IPS-NIHi7 (cell line): ENCODE measurements at regions not wholly inside any gene's neighbourhood (a gene's known extent, or its start where the extent isn't known, plus 50 kb on each side); places are given as distances from the start of the nearest gene placed in this dataset.

Experiments
- DNase-seq: peaks from one replicate; pipeline ENCODE4 v3.0.0; 2012; ENCODE audit warnings: mixed read lengths; ENCODE audit errors: extremely low spot score

DNA sequence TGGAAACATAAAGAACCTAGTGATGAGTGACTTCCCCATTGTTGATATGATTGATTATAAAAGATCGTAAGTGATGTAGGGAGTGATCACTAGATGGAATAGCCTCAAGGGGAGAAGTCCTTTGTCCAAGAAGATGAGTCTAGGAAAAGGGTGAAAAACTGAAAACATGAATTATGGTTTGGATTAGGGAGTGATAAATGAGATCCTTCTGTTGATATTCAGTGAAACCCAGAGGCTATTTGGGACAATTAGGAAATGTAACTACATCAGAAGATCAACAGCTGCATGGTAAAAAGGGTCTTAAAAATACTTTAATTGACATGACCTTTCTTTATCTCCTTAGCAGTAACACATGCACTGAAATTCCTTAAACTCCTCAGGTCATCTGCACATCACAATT, 124.0 kb upstream of the UNC5C start:
- DNase-seq, result no peak

DNA sequence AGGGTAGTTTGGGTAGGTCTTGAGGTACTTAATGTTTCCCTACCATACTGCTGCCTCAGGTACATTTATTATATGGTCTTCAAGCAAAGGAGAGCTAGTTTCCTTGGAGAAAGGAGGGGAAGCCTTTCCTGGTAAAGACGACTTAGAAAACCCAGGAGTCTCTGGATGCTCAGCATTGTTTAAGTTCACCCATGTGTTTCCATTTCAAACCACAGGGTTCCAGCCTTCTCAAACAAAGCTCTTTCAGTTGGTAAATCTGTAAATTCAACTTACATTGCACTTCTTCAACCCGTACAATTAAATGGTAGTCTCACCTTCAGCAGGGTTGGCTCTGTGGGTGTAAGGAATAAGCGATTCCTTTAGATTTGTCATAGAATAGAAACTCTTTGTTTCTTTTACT, 111.9 kb upstream of the UNC5C start:
- no peak for DNase-seq

DNA sequence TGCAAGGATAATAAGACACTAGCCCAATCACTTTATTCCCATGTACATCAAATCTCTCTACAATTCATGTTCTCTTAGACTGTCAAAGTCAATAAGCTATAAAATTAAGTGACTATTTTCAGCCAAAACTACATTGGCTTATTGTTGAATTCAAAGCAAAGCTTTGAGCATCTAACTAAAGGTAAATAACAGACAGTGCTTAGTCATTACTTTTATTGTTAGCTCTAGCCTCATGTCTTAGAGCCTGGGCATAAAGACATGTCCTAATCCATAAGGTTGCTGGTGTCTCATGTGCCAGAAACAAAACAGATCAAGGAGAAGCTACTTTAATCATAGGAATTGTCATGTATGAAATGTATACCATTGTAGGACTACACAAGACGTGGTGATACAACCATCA, 103.1 kb upstream of the UNC5C start:
- DNase-seq, result no peak

DNA sequence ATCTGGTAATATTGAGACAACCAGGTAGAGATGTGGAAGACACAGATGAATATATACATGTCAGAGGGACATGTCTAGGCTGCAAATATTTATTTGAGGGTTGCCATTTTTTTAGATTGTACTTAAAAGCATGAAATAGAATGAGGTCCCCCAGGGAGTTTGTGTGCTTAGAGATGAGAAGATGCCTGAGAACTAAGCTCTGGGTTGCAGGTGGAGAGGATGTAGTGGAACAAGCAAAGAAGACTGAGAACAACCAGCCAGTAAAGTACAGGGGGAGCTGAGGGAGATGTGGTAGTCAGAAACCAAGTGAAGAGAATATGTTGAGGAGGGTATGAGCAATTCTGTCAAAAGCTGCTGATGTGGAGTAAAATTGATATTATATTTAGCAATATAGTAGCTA, 95.6 kb upstream of the UNC5C start:
- no peak for DNase-seq

DNA sequence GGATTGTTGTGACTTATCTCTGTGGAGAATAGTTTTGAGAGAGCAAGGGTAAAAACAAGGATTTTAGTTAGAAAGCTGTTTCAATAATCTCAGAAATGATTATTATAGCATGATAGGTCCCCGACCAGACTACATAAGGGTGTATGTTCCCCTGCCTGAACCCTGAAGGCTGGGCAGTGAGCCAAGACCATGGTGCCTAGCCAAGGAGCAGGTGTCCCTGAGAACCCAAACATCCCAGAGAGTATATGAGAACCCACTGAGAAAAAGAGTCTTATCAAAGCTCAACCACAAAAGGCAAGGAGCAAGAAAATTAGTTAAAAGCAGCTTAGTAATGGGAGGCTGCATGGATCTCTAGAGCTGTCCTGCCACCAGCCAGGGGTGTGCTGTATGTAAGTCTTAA, 94.9 kb upstream of the UNC5C start:
- no peak for DNase-seq

DNA sequence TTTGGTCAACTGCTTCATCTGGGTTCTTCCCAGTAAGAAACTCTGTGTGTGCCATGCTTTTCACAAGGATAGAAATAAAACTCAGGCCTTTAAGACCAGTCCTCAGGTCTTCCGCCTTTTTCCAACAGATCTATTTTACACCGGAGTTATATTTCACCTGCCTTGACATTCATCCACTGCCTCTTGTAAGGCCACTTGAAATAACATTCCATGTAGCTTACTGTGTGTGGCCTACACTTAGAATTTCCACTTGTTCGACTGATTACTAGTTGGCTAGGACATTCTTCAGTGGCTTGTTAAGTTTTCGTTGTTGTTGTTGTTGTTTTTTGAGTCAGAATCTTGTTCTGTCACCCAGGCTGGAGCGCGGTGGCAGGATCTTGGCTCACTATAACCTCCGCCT, 92.8 kb upstream of the UNC5C start:
- no peak for DNase-seq

DNA sequence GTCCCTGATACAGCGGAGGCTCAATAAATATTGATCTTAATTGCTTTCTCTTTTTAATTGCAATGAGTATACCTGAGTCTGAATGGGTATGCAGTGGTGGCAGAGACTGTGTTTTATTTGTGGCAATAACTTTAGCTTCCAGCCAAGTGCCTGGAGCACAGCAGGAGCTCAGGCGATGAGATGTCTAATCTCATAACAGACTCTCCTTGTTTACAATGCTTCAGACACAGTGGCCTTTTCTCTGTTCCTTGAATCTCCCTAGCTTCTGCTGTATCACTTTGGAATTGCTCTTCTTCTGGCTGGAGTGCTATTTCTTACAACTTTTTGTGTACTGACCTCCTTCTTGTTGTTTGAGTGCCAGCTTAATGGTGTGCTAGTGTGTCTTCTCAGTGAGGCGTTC, 91.5 kb upstream of the UNC5C start:
- DNase-seq, result no peak

DNA sequence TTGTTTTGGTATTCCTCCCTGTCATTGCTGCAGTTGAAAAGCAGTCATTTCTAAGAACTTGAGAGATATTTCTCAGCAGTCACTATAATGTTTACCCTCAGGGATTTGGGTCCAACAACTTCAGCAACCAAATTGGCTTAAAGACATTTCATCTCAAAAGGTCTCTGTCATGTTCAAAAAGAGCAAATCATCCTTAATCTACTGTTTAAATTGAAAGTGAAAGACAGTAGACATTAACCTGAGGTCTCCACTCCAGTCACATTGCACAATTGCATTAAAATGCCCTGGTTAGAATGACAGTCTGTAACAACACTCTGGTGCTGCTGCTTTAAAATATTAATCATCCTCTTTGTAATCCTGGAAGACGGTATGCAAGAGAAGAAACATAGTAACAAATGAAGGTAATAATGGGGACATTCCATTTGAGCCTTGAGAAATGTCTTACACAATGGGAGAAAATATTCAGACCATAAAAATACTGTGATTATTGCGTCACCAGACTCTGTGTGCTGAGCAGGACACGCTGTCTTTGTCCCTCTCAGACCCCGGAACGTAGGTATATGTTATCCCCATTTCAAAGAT, 90.2 kb upstream of the UNC5C start:
- no peak for DNase-seq

DNA sequence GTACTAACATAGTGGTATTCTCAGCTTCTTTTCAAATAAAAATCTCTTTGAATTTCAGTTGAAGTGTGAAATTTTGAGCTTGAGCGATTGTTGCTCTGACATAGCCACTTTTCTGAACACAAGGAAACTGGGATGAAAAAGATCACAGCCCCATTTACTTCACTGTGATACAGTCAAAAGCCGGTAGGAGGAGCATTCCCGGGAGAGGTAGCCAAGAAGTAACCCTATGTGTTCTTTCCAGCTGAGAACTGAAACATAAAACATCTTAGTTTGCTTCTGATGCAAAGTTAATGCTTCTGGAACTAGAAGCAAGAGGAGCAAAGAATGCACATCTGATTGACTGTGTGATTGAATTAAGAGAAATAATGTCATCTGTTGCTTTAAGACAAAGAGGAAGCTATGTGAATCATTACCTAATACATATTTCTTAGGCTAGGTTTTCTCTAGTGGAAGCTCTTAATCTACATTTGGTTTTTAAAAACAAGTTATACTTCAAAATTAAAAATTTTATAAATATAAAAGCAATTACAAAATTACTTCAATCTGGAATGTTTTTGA, 88.3 kb upstream of the UNC5C start:
- peak; percentile 42 for DNase-seq

DNA sequence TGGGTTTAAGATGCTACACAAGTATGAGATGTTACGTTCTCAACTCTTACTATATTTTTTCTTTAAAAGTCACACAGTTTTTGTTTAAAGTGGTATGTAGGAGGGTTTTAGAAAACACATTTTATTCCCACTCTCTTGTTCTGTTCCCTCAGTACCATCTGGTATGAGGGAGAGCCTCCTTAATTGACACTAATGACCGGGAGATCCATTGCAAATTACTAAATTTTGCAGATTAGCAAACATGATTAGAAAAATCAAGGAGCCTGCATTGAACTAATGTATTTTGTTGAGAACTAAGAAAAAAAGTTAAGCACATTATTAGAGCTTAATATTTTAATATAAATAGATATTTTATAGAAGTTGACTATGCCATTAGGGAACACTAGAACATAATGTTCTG, 87.3 kb upstream of the UNC5C start:
- DNase-seq, result no peak

DNA sequence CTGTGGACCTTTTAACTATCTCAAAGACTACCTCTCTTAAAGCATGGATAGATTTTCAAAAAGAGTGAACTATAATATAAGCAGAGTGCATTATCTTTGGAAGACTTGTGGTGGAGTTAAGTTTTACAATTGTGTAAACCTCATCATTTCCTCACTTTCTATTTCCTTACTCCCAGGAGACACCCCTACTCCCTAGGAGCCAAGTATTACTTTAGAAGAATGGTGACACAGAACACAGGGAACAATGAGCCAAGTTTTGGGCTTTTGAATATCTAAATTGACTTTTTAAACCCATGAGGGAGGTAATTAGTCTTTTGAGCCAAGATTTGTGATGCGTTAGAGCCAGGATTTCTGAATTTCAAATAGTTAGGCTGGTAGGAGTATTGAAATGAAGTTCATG, 78.9 kb upstream of the UNC5C start:
- no peak for DNase-seq

DNA sequence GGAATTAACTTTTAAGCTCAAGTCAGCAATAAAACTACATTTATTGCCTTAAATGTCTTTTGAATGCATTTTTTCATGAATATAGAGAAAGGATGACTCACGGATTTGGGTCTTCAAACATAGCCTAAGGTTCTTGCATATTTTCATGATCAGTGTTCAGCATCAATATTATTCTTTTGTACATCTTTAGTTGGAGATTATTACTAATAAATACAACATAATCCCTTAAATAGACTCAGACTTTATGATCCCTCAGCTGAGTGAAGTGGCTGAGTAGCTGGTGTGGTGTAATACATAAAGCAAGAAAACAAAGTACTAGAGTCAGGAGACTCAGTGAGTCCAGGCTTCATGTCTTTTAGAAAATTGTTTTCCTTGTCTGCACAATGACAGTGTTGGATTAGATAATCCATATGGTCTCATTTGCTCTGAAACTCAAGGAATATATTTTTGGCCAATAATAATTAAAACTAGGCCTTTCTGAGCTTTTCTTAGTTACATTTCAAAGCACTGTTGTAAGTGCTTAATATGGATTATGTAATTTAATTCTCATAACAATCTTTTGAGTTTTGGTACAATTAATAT, 78.3 kb upstream of the UNC5C start:
- DNase-seq, result no peak

DNA sequence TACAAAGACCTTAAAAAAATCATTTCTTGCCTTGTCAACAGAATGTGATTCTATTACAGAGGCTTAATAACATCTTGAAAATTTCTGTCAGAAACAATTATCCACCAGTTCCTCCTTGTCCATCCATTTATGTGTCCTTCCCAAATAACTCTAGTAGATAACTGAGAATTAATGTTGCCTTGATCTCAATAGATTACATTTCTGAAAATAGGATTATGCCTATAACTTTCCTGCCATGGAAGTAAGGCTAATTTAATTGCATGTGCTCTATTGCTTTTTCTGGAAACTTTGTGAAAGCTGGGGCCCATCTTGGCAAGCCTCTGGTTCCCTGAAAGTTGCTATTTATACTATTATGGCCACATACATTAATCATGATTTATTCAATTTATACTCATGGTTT, 76.2 kb upstream of the UNC5C start:
- DNase-seq, result no peak

DNA sequence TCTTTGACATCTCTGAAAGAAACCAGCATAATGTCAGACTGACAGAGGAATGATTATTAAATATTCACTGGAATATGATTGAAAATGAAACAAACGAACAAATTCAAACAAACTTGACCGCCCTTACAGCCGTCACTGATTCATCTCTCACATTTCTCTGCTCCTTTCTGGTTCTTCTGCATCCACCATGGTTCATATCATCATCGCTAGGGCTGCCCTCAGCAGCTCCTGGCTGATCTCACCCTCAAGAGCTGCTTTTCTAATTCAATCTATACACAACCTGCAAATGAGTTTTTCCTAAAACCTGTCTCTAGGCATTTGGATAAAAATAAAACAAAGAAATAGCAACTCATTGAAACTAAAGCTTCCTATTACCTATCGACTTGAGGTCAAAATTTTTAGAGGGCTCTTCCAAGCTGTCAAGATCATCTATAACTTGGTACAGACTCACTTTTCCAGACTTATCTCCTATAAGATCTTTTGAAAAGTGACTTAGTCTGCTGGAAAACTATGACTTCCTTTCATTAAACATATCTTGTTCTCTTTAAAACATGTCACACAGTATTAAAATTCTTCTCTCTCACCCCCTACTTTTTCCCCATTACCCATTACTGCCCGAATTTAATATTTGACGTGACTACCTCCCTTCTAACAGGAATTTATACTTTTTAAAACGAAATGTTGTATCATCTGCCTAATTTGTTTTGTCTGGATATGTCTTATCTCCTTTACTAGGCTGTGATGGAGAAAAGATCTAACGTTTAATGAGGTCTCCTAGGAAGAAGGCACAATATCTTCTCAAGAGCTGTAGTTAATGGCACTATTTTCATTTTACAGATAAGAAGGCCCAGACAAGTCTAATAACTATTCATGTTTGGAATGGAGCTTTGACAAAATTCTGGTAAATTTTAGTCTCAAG, 71.0 kb upstream of the UNC5C start:
- no peak for DNase-seq

DNA sequence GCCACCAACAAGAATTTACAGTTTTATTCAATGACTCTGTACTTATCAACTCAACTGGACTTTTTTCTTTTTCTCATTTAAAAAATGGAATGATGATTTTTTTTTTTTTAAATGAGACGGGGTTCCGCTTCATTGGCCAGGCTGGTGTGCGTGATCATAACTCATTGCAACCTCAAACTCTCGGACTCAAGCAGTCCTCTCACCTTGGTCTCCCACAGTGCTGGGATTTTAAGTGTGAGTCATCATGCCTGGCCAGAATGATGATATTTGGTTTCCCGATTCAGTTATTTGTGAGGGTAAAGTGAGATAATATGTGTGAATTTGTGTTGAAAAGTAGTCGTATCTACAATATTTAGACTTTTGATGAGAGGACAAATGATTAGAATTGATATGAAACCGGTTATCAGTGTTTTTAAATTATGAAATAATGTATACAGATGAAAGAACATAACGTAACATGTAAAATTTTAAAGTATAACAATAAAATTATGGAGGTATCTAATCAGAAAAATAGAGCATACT, 66.0 kb upstream of the UNC5C start:
- DNase-seq, result no peak

DNA sequence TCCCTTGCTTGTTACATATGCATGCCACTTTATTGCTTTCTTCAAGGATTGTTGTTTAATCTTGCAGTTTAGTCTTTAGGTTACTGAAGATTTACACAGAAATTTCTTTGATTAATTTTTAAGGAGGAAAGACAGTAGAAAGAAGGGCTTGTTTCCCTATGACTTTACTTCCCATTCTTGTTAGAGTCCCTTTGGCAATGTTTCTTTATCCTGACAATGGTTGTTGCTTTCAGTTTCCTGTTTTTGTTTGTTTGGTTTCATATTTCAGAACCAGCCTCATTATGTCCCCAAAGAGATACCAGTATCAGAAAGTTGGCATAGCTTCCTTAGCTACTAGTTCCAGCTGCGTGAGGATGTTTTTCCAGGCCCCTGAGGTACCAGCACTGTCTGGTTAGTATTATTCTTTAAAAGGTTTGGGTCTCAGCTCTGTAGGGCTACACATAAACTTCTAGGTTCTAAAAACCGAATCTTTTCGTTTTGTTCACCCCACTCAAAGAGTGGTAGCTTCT, 61.3 kb upstream of the UNC5C start:
- DNase-seq, result no peak

DNA sequence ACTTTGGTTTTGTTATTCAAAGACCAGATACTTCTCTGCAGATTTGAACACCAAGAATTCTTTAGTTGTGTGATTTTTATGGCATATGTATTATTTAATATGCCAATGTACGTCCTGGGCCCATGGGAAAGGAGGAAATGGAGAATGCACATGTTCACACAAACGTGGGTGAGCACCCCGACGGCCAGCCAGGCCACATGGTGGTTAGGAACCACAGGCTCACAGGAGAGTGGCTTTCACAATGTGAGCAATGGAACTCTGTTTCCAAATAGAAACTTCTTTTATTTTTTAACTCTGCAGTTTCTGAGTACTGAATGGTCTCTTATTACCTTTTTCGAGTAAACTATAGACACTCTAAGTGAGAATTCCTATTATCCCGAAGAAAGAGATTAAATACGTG, 58.0 kb upstream of the UNC5C start:
- no peak for DNase-seq

DNA sequence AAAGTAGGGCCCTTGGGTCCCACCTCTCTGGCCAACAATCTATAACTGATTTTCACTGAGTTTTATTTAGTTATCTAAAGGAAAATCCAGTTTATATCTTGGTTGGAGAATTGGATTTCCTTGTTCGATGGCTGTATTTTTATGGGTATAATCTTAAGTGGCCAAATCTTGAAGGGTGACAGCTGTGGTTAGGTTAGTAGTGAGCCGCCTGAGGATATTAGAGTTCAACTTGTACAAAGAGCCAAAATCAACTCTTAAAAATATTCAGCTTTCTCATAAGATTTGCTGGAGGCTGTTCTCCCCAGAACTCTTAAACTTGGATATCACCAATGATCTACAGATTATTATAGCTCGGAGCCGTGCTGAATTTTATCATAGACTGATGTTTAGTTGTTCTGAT, 54.6 kb upstream of the UNC5C start:
- no peak for DNase-seq

DNA sequence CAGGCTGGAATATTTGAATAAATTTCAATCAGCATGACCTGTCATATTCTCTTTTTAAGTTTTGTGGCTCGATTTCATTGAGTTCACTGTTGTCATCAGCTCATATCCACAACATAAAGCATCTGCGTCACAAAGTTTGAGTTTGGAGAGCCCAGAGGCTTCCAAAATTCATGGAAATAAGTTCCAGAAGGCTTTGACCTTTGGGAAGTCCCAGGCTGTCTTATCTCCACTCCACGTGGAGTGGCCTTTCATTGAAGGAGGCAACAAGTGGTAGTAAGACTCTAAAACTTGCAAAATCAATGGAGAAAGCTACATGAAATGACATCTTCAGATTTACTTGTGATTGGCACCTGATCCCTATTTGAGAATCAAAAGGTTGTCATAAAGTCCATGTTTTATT, 54.1 kb upstream of the UNC5C start:
- DNase-seq, result no peak

DNA sequence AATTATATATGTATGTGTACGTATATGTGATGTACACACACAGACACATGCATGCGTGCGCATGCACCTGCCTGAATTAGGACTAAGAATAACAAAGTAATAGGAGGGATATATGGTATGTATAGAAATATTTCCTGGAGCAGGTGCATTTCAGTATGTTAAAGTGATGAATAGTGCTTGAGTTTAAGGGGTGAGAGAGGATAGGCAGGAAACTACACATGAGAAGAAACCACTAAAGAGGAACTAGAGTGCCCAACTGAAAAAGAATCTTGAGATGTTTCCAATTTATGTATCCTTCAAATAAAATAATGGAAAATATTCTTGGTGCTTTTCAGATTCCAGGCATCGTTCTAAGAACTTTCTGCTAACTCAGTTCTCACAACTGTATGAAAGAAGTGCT, 52.6 kb upstream of the UNC5C start:
- no peak for DNase-seq

DNA sequence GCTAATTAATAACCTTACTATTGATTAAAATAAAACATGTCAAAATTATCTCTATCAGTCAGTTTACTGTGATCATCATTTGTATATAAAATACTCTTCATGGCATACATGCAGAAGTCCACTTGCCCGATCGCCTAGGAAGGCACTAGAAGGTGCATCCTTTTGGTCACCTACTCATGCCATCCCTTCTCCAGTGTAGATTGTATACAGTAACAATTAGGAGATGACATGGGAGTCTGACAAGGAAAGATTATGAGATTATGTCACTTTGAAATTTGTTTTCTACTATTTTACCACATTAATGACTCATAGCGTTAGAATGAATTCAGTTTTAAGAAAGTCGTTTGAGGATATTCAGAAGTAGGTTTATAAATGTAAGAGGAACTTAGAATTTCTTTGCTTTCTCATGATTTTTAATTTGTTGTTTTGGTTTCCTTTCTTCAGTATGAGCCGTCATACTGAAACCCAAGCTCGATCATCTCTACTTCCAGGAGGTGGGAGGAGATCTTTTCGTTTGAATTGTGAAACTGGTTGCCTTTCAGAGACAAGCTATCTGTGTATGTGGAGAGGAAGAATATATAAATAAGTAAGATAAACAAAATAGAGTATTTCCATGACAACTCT, 51.1 kb upstream of the UNC5C start:
- DNase-seq, result no peak
